HEK293 (cell line): ENCODE measurements at regions not wholly inside any gene's neighbourhood (a gene's known extent, or its start where the extent isn't known, plus 50 kb on each side); places are given as distances from the start of the nearest gene placed in this dataset.

ENCODE experiments used
- CTCF ChIA-PET: fragments of 350-600 bp; formaldehyde crosslinking; extraction: SDS; loops from one replicate; lab custom pipeline; 2021; ENCODE audit warnings: antibody characterized with exemption; lab: Yijun Ruan, JAX
- POLR2A ChIA-PET: fragments of 300-600 bp; formaldehyde crosslinking; extraction: SDS; loops from one replicate; lab custom pipeline; 2020; ENCODE audit warnings: antibody characterized with exemption, inconsistent platforms; lab: Yijun Ruan, JAX
- H3K27ac ChIP-seq: fragments of 200-500 bp; sonication (Bioruptor generic); 2 replicates; pipeline ENCODE4 v1.5.1; 2014; ENCODE audit warnings: low read depth, low read length, control low read depth, inconsistent platforms; ENCODE audit errors: extremely low read depth
- H3K36me3 ChIP-seq, 2 experiments: fragments of 200-500 bp in 1 of 2; sonication (Bioruptor generic) in 1 of 2; 1 replicate in 1 of 2; 2 replicates in 1 of 2; pipeline ENCODE4 v1.5.1; 2014 to 2017; ENCODE audit warnings: inconsistent platforms in 2 of 2, low read length in 2 of 2; ENCODE audit not compliant: control insufficient read depth in 2 of 2, insufficient read depth in 1 of 2
- H3K4me1 ChIP-seq: fragments of 200-500 bp; sonication (Bioruptor generic); 2 replicates; pipeline ENCODE4 v1.5.1; 2014; ENCODE audit warnings: mild to moderate bottlenecking, low read length, inconsistent platforms; ENCODE audit not compliant: control insufficient read depth, insufficient read depth
- H3K4me3 ChIP-seq: 2 replicates; pipeline ENCODE4 v1.5.1; 2011; ENCODE audit warnings: low read depth, mild to moderate bottlenecking, control low read depth, low read length, moderate library complexity
- H3K9me3 ChIP-seq: fragments of 200-500 bp; sonication (Bioruptor generic); 2 replicates; pipeline ENCODE4 v1.5.1; 2014; ENCODE audit warnings: low read depth, low read length, inconsistent platforms; ENCODE audit not compliant: control insufficient read depth, insufficient read depth
- BCL11B ChIP-seq: fragments of 450-650 bp; formaldehyde crosslinking; IDR thresholded peaks from 2 replicates; pipeline ENCODE4 v1.5.1; 2016; ENCODE audit warnings: low read depth, missing biosample characterization, missing genetic modification characterization
- MZF1 ChIP-seq: fragments of 450-650 bp; formaldehyde crosslinking; IDR thresholded peaks from 2 replicates; pipeline ENCODE4 v1.5.1; 2017; ENCODE audit warnings: missing biosample characterization, missing genetic modification characterization, borderline replicate concordance
- OVOL3 ChIP-seq: fragments of 450-650 bp; formaldehyde crosslinking; IDR thresholded peaks from 2 replicates; pipeline ENCODE4 v1.5.1; 2016; ENCODE audit warnings: missing biosample characterization, missing genetic modification characterization
- RBAK ChIP-seq: fragments of 450-650 bp; formaldehyde crosslinking; IDR thresholded peaks from 2 replicates; pipeline ENCODE4 v1.5.1; 2016; ENCODE audit warnings: missing biosample characterization, missing genetic modification characterization
- SP7 ChIP-seq: fragments of 450-650 bp; formaldehyde crosslinking; IDR thresholded peaks from 2 replicates; pipeline ENCODE4 v1.5.1; 2016; ENCODE audit warnings: missing biosample characterization, missing genetic modification characterization
- ZBTB20 ChIP-seq: fragments of 450-650 bp; formaldehyde crosslinking; IDR thresholded peaks from 2 replicates; pipeline ENCODE4 v1.5.1; 2016; ENCODE audit warnings: missing biosample characterization, missing genetic modification characterization
- ZBTB21 ChIP-seq: fragments of 450-650 bp; formaldehyde crosslinking; IDR thresholded peaks from 2 replicates; pipeline ENCODE4 v1.5.1; 2017; ENCODE audit warnings: missing biosample characterization, missing genetic modification characterization
- ZNF132 ChIP-seq: fragments of 450-650 bp; formaldehyde crosslinking; IDR thresholded peaks from 2 replicates; pipeline ENCODE4 v1.5.1; 2017; ENCODE audit warnings: missing biosample characterization, missing genetic modification characterization, borderline replicate concordance
- ZNF23 ChIP-seq: fragments of 450-650 bp; formaldehyde crosslinking; IDR thresholded peaks from 2 replicates; pipeline ENCODE4 v1.5.1; 2016; ENCODE audit warnings: missing biosample characterization, missing genetic modification characterization, borderline replicate concordance
- ZNF239 ChIP-seq: fragments of 450-650 bp; formaldehyde crosslinking; IDR thresholded peaks from 2 replicates; pipeline ENCODE4 v1.5.1; 2016; ENCODE audit warnings: missing biosample characterization, missing genetic modification characterization
- ZNF292 ChIP-seq: fragments of 450-650 bp; formaldehyde crosslinking; IDR thresholded peaks from 2 replicates; pipeline ENCODE4 v1.5.1; 2016; ENCODE audit warnings: low read depth, missing biosample characterization, missing genetic modification characterization, borderline replicate concordance
- ZNF473 ChIP-seq: fragments of 450-650 bp; formaldehyde crosslinking; IDR thresholded peaks from 2 replicates; pipeline ENCODE4 v1.5.1; 2017; ENCODE audit warnings: missing biosample characterization, missing genetic modification characterization
- ZNF488 ChIP-seq: fragments of 450-650 bp; formaldehyde crosslinking; IDR thresholded peaks from 2 replicates; pipeline ENCODE4 v1.5.1; 2016; ENCODE audit warnings: missing biosample characterization, missing genetic modification characterization
- ZNF768 ChIP-seq: fragments of 450-650 bp; formaldehyde crosslinking; IDR thresholded peaks from 2 replicates; pipeline ENCODE4 v1.5.1; 2018; ENCODE audit warnings: missing biosample characterization, mild to moderate bottlenecking, missing genetic modification characterization
- ZNF792 ChIP-seq: fragments of 450-650 bp; formaldehyde crosslinking; IDR thresholded peaks from 2 replicates; pipeline ENCODE4 v1.5.1; 2016; ENCODE audit warnings: missing biosample characterization, missing genetic modification characterization
- ZSCAN18 ChIP-seq: fragments of 450-650 bp; formaldehyde crosslinking; IDR thresholded peaks from 2 replicates; pipeline ENCODE4 v1.5.1; 2016; ENCODE audit warnings: missing biosample characterization, missing genetic modification characterization
- ZSCAN30 ChIP-seq: fragments of 450-650 bp; IDR thresholded peaks from 2 replicates; pipeline ENCODE4 v1.5.1; 2018; ENCODE audit warnings: missing biosample characterization, mild to moderate bottlenecking, missing genetic modification characterization, moderate library complexity
- TF ChIP-seq, protein P1 (sequence below): fragments of 450-650 bp; formaldehyde crosslinking; IDR thresholded peaks from 2 replicates; pipeline ENCODE4 v1.5.1; 2016; ENCODE audit warnings: missing biosample characterization, missing genetic modification characterization
- TF ChIP-seq, protein P2 (sequence below): fragments of 450-650 bp; formaldehyde crosslinking; IDR thresholded peaks from 2 replicates; pipeline ENCODE4 v1.5.1; 2016; ENCODE audit warnings: missing biosample characterization, missing genetic modification characterization
- TF ChIP-seq, protein P3 (sequence below): fragments of 450-650 bp; formaldehyde crosslinking; IDR thresholded peaks from 2 replicates; pipeline ENCODE4 v1.5.1; 2017; ENCODE audit warnings: missing biosample characterization, missing genetic modification characterization
- TF ChIP-seq, protein P4 (sequence below): fragments of 450-650 bp; formaldehyde crosslinking; IDR thresholded peaks from 2 replicates; pipeline ENCODE4 v1.5.1; 2016; ENCODE audit warnings: missing biosample characterization, missing genetic modification characterization

GRCh38 chr6:148213366-148213765 lies 129.3 kb upstream of the SASH1 start:
- H3K9me3 ChIP-seq = no peaks in the 10 kb centered on the region
- no peak overlapping the region for H3K4me3 ChIP-seq
- no peak for TF ChIP-seq ZBTB21 (tag by site-specific recombination)
- TF ChIP-seq, protein P1, sequence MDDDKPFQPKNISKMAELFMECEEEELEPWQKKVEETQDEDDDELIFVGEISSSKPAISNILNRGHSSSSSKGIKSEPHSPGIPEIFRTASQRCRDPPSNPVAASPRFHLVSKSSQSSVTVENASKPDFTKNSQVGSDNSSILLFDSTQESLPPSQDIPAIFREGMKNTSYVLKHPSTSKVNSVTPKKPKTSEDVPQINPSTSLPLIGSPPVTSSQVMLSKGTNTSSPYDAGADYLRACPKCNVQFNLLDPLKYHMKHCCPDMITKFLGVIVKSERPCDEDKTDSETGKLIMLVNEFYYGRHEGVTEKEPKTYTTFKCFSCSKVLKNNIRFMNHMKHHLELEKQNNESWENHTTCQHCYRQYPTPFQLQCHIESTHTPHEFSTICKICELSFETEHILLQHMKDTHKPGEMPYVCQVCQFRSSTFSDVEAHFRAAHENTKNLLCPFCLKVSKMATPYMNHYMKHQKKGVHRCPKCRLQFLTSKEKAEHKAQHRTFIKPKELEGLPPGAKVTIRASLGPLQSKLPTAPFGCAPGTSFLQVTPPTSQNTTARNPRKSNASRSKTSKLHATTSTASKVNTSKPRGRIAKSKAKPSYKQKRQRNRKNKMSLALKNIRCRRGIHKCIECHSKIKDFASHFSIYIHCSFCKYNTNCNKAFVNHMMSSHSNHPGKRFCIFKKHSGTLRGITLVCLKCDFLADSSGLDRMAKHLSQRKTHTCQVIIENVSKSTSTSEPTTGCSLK (tag by site-specific recombination) = no peak
- no peak for TF ChIP-seq ZNF23 (tag by site-specific recombination)
- no peak for TF ChIP-seq ZNF792 (tag by site-specific recombination)
- TF ChIP-seq ZNF132 (tag by site-specific recombination) = no peak
- TF ChIP-seq ZSCAN18 = no peak
- TF ChIP-seq ZSCAN30 (tag by site-specific recombination) = no peak
- TF ChIP-seq MZF1 (tag by site-specific recombination) = no peak
- TF ChIP-seq, protein P2, sequence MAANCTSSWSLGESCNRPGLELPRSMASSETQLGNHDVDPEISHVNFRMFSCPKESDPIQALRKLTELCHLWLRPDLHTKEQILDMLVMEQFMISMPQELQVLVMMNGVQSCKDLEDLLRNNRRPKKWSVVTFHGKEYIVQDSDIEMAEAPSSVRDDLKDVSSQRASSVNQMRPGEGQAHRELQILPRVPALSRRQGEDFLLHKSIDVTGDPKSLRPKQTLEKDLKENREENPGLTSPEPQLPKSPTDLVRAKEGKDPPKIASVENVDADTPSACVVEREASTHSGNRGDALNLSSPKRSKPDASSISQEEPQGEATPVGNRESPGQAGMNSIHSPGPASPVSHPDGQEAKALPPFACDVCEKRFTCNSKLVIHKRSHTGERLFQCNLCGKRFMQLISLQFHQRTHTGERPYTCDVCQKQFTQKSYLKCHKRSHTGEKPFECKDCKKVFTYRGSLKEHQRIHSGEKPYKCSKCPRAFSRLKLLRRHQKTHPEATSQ (tag by site-specific recombination) = no peak
- no peak for TF ChIP-seq RBAK (tag by site-specific recombination)
- TF ChIP-seq SP7 (tag by site-specific recombination) = no peak
- TF ChIP-seq ZNF473 (tag by site-specific recombination) = no peak
- TF ChIP-seq ZBTB20 (tag by site-specific recombination) = no peak
- no peak for TF ChIP-seq ZNF239
- no peak overlapping the region for H3K27ac ChIP-seq
- ChIA-PET CTCF (interaction anchor here (2.1 kb wide), 1 partner anchor 36 kb away, joined by 9 read pairs; no protein-coding TSS in a partner anchor), POLR2A (no interaction called here)
- H3K36me3 ChIP-seq = no peaks in the 10 kb centered on the region
- no peaks in the 10 kb centered on the region for H3K4me1 ChIP-seq

DNA sequence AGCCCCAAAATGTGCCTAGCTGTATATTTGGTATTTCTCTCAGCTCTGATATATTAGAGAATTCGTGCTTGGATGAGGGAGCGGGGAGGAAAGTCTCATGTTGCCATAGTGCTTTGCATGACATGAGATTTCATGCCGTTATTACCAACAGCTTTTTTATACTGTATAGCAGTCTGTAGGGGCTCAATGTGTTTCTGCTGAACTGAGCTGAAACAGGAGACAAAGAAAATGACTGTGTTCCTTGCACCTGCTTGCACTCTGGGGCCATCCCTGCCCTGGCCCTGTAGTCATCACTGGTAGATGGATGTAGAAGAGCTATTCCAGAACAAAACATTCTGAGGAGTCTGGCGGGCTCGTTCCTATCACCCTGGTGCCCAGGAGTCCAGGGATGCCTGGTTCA lies 128.0 kb upstream of the SASH1 start:
- TF ChIP-seq ZNF488 (tag by site-specific recombination) = no peak
- Histone ChIP-seq H3K9me3 (no peaks in the 10 kb centered on the region), H3K4me1 (no peaks in the 10 kb centered on the region), H3K36me3 (no peaks in the 10 kb centered on the region), H3K4me3 (no peak overlapping the region), H3K27ac (no peak overlapping the region)
- ChIA-PET CTCF (interaction anchor here (0.7 to 2.1 kb wide), 4 partner anchors 35 to 70 kb away, joined by 3 to 9 read pairs (median 4); no protein-coding TSS in a partner anchor), POLR2A (no interaction called here)

DNA sequence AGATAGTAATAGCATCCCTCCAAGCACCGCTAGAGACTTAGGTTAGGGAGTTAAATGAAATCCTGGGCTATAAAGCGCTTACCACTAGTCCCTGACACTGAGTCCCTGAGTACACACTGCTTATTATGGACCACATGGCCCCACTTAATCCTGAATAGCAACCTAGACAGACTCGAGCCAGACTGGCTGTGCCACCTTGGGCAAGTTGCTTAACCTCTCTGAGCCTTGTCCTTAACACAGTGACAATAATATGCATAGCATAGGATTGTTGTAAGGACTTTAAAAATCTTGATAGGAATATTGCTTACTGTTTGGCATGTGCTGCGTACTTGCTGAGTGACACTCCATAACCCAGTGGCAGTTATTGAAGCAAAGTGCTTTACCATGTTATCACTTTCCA lies 125.6 kb upstream of the SASH1 start:
- POLR2A ChIA-PET = no interaction called here
- H3K9me3 ChIP-seq = no peaks in the 10 kb centered on the region
- CTCF ChIA-PET = no interaction called here
- no peak overlapping the region for H3K4me3 ChIP-seq
- no peak overlapping the region for H3K27ac ChIP-seq
- no peaks in the 10 kb centered on the region for H3K36me3 ChIP-seq
- H3K4me1 ChIP-seq = no peaks in the 10 kb centered on the region
- 0 out of 2 replicates have a peak, but pooled peaks have one; percentile 30 for TF ChIP-seq ZNF768 (tag by site-specific recombination)
- TF ChIP-seq, protein P3, sequence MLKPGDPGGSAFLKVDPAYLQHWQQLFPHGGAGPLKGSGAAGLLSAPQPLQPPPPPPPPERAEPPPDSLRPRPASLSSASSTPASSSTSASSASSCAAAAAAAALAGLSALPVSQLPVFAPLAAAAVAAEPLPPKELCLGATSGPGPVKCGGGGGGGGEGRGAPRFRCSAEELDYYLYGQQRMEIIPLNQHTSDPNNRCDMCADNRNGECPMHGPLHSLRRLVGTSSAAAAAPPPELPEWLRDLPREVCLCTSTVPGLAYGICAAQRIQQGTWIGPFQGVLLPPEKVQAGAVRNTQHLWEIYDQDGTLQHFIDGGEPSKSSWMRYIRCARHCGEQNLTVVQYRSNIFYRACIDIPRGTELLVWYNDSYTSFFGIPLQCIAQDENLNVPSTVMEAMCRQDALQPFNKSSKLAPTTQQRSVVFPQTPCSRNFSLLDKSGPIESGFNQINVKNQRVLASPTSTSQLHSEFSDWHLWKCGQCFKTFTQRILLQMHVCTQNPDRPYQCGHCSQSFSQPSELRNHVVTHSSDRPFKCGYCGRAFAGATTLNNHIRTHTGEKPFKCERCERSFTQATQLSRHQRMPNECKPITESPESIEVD = no peak
- no peak for TF ChIP-seq OVOL3 (tag by site-specific recombination)
- TF ChIP-seq BCL11B = no peak
- TF ChIP-seq, protein P4, sequence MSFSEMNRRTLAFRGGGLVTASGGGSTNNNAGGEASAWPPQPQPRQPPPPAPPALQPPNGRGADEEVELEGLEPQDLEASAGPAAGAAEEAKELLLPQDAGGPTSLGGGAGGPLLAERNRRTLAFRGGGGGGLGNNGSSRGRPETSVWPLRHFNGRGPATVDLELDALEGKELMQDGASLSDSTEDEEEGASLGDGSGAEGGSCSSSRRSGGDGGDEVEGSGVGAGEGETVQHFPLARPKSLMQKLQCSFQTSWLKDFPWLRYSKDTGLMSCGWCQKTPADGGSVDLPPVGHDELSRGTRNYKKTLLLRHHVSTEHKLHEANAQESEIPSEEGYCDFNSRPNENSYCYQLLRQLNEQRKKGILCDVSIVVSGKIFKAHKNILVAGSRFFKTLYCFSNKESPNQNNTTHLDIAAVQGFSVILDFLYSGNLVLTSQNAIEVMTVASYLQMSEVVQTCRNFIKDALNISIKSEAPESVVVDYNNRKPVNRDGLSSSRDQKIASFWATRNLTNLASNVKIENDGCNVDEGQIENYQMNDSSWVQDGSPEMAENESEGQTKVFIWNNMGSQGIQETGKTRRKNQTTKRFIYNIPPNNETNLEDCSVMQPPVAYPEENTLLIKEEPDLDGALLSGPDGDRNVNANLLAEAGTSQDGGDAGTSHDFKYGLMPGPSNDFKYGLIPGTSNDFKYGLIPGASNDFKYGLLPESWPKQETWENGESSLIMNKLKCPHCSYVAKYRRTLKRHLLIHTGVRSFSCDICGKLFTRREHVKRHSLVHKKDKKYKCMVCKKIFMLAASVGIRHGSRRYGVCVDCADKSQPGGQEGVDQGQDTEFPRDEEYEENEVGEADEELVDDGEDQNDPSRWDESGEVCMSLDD = no peak
- no peak for TF ChIP-seq ZNF292 (tag by site-specific recombination)
